ENCODE measurements at regions not wholly inside any gene's neighbourhood (a gene's known extent, or its start where the extent isn't known, plus 50 kb on each side); places are given as distances from the start of the nearest gene placed in this dataset.
A peak's percentile ranks its signal among the peaks of the same experiment; 100 is the strongest.

DNA sequence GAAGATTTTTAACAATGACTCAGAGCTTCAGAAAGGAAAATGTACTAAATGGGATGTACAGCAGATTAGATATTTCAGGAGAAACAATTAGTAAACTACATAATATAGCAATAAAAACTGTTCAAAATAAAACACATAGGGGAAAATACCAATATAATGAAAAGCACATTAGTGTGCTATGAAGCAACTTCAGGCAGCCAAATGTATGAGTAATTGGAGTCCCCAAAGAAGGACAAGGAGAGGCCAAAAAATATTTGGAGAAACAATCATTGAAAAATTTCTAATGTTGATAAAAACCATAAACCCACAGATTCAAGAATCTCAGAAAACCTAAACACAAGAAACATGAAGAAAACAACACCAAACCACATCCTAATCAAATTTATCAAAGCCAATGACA, 129.3 kb upstream of the CHRDL1 start (continued):
- TF ChIP-seq PPARA (CRISPR knock-in tag; IDR thresholded peaks at IDR 0.05; ENCODE audit: borderline replicate concordance): no peak
- no peak for TF ChIP-seq RARB (CRISPR knock-in tag; IDR thresholded peaks at IDR 0.05)

DNA sequence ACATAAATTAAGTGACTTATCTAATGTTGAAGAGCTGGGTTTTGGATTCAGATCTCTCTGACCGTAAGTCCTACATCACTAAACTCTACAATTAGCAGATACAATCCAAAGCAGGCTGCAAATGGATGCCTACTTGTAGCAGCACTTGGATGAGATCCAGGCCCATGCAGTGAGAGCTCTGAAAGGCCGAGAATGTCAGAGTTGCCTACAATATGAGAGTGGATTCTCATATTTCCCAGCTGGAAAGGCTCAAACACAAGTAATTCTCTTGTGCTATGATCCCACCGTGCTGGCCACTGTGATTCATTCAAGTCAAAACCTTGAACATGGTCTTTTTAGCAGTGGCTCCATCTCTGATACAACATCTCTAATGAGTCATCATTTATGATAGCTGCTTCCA, 125.4 kb upstream of the CHRDL1 start:
- ATAC-seq: no peak
- TF ChIP-seq PPARA (CRISPR knock-in tag; IDR thresholded peaks at IDR 0.05; ENCODE audit: borderline replicate concordance): no peak
- TF ChIP-seq ISL1 (CRISPR knock-in tag; IDR thresholded peaks at IDR 0.05): no peak
- no peak for TF ChIP-seq GLIS3 (CRISPR knock-in tag; IDR thresholded peaks at IDR 0.05)
- TF ChIP-seq, protein P1, sequence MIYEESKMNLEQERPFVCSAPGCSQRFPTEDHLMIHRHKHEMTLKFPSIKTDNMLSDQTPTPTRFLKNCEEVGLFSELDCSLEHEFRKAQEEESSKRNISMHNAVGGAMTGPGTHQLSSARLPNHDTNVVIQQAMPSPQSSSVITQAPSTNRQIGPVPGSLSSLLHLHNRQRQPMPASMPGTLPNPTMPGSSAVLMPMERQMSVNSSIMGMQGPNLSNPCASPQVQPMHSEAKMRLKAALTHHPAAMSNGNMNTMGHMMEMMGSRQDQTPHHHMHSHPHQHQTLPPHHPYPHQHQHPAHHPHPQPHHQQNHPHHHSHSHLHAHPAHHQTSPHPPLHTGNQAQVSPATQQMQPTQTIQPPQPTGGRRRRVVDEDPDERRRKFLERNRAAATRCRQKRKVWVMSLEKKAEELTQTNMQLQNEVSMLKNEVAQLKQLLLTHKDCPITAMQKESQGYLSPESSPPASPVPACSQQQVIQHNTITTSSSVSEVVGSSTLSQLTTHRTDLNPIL (CRISPR knock-in tag; IDR thresholded peaks at IDR 0.05; ENCODE audit: low read depth): no peak
- TF ChIP-seq ZFP3 (CRISPR knock-in tag; IDR thresholded peaks at IDR 0.05): no peak
- TF ChIP-seq OSR1 (CRISPR knock-in tag; IDR thresholded peaks at IDR 0.05): no peak

DNA sequence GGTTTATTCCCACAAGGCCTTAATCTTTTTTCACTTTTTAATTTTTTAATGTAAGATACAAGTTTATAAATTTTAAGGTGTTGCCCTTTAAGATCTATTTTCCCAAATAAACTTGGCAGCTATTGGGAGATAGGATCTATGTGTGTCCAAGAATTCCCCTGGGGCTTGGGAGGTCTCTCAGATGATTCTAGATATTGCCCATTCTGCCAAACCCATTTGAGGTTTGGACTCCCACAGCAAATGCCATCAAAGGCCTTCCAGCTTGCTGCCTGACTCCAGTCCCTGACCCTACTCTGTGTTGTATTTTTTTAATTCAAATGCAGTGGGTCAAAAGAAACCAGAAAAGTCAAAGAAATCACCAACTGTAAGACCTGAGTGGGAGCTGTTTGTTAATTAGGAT, 120.0 kb upstream of the CHRDL1 start:
- no peak for ATAC-seq
- TF ChIP-seq, protein P2, sequence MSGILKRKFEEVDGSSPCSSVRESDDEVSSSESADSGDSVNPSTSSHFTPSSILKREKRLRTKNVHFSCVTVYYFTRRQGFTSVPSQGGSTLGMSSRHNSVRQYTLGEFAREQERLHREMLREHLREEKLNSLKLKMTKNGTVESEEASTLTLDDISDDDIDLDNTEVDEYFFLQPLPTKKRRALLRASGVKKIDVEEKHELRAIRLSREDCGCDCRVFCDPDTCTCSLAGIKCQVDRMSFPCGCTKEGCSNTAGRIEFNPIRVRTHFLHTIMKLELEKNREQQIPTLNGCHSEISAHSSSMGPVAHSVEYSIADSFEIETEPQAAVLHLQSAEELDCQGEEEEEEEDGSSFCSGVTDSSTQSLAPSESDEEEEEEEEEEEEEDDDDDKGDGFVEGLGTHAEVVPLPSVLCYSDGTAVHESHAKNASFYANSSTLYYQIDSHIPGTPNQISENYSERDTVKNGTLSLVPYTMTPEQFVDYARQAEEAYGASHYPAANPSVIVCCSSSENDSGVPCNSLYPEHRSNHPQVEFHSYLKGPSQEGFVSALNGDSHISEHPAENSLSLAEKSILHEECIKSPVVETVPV (CRISPR knock-in tag; IDR thresholded peaks at IDR 0.05): no peak
- TF ChIP-seq, protein P3, sequence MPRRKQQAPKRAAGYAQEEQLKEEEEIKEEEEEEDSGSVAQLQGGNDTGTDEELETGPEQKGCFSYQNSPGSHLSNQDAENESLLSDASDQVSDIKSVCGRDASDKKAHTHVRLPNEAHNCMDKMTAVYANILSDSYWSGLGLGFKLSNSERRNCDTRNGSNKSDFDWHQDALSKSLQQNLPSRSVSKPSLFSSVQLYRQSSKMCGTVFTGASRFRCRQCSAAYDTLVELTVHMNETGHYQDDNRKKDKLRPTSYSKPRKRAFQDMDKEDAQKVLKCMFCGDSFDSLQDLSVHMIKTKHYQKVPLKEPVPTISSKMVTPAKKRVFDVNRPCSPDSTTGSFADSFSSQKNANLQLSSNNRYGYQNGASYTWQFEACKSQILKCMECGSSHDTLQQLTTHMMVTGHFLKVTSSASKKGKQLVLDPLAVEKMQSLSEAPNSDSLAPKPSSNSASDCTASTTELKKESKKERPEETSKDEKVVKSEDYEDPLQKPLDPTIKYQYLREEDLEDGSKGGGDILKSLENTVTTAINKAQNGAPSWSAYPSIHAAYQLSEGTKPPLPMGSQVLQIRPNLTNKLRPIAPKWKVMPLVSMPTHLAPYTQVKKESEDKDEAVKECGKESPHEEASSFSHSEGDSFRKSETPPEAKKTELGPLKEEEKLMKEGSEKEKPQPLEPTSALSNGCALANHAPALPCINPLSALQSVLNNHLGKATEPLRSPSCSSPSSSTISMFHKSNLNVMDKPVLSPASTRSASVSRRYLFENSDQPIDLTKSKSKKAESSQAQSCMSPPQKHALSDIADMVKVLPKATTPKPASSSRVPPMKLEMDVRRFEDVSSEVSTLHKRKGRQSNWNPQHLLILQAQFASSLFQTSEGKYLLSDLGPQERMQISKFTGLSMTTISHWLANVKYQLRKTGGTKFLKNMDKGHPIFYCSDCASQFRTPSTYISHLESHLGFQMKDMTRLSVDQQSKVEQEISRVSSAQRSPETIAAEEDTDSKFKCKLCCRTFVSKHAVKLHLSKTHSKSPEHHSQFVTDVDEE (CRISPR knock-in tag; IDR thresholded peaks at IDR 0.05): no peak
- no peak for TF ChIP-seq ZNF565 (CRISPR knock-in tag; conservative IDR thresholded peaks at IDR 0.05; ENCODE audit: low read depth)
- no peak for TF ChIP-seq ESRRG (CRISPR knock-in tag; IDR thresholded peaks at IDR 0.05)
- no peak for TF ChIP-seq SNAI2 (CRISPR knock-in tag; IDR thresholded peaks at IDR 0.05)
- no peak for TF ChIP-seq ZNF70 (CRISPR knock-in tag; IDR thresholded peaks at IDR 0.05)

DNA sequence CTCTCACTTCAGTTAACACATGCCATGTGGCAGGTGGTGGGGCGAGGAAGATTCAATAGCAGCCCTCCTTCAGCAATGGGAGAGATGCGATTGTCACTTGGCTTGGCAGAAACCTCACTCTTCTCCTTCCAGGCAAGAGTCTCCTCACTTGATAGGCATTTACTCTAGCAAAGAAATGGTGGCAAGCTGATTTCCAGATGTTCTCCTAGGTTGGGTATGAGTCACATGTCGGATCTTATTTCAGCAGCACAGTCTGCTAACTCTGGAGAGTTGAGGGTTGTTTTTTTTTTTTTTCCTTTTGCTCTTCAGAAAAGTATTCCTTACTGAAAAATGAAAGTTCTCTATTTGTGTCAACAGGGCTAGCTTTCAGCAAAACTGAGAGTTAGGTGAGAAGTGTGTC, 119.5 kb upstream of the CHRDL1 start:
- peak; percentile 63 for ATAC-seq
- TF ChIP-seq CSDC2 (CRISPR knock-in tag; IDR thresholded peaks at IDR 0.05) (no peak), RARB (CRISPR knock-in tag; IDR thresholded peaks at IDR 0.05) (no peak), TCF4 (CRISPR knock-in tag; IDR thresholded peaks at IDR 0.05; ENCODE audit: borderline replicate concordance) (no peak), ZNF8 (CRISPR knock-in tag; IDR thresholded peaks at IDR 0.05) (no peak), ISL1 (CRISPR knock-in tag; IDR thresholded peaks at IDR 0.05) (no peak), OSR1 (CRISPR knock-in tag; IDR thresholded peaks at IDR 0.05) (no peak), ARNTL (CRISPR knock-in tag; IDR thresholded peaks at IDR 0.05; ENCODE audit: borderline replicate concordance, low read depth) (no peak), PPARA (CRISPR knock-in tag; IDR thresholded peaks at IDR 0.05; ENCODE audit: borderline replicate concordance) (no peak), BACH2 (CRISPR knock-in tag; IDR thresholded peaks at IDR 0.05; ENCODE audit: borderline replicate concordance) (no peak), ZNF565 (CRISPR knock-in tag; conservative IDR thresholded peaks at IDR 0.05; ENCODE audit: low read depth) (no peak), GLIS3 (CRISPR knock-in tag; IDR thresholded peaks at IDR 0.05) (no peak), ZC3H10 (CRISPR knock-in tag; IDR thresholded peaks at IDR 0.05) (no peak), ZFP3 (CRISPR knock-in tag; IDR thresholded peaks at IDR 0.05) (no peak), TOX (CRISPR knock-in tag; IDR thresholded peaks at IDR 0.05; ENCODE audit: borderline replicate concordance) (no peak), ESRRG (CRISPR knock-in tag; IDR thresholded peaks at IDR 0.05) (no peak)
- TF ChIP-seq, protein P3 (CRISPR knock-in tag; IDR thresholded peaks at IDR 0.05): no peak
- TF ChIP-seq, protein P1 (CRISPR knock-in tag; IDR thresholded peaks at IDR 0.05; ENCODE audit: low read depth): no peak
- TF ChIP-seq, protein P4, sequence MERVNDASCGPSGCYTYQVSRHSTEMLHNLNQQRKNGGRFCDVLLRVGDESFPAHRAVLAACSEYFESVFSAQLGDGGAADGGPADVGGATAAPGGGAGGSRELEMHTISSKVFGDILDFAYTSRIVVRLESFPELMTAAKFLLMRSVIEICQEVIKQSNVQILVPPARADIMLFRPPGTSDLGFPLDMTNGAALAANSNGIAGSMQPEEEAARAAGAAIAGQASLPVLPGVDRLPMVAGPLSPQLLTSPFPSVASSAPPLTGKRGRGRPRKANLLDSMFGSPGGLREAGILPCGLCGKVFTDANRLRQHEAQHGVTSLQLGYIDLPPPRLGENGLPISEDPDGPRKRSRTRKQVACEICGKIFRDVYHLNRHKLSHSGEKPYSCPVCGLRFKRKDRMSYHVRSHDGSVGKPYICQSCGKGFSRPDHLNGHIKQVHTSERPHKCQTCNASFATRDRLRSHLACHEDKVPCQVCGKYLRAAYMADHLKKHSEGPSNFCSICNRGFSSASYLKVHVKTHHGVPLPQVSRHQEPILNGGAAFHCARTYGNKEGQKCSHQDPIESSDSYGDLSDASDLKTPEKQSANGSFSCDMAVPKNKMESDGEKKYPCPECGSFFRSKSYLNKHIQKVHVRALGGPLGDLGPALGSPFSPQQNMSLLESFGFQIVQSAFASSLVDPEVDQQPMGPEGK (CRISPR knock-in tag; IDR thresholded peaks at IDR 0.05; ENCODE audit: borderline replicate concordance): no peak
- TF ChIP-seq, protein P5, sequence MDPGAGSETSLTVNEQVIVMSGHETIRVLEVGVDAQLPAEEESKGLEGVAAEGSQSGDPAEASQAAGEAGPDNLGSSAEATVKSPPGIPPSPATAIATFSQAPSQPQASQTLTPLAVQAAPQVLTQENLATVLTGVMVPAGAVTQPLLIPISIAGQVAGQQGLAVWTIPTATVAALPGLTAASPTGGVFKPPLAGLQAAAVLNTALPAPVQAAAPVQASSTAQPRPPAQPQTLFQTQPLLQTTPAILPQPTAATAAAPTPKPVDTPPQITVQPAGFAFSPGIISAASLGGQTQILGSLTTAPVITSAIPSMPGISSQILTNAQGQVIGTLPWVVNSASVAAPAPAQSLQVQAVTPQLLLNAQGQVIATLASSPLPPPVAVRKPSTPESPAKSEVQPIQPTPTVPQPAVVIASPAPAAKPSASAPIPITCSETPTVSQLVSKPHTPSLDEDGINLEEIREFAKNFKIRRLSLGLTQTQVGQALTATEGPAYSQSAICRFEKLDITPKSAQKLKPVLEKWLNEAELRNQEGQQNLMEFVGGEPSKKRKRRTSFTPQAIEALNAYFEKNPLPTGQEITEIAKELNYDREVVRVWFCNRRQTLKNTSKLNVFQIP (CRISPR knock-in tag; IDR thresholded peaks at IDR 0.05; ENCODE audit: borderline replicate concordance, low read depth): no peak
